GM21576 (cell line): ENCODE measurements at regions not wholly inside any gene's neighbourhood (a gene's known extent, or its start where the extent isn't known, plus 50 kb on each side); places are given as distances from the start of the nearest gene placed in this dataset.
"Not testable (repeated sequence)": the region's sequence is repeated elsewhere in the genome, so short reads cannot be mapped to it uniquely, and the experiment has no call there.

Experiments used
- ATAC-seq: cut with Tn5 transposase; IDR thresholded peaks from one replicate; pipeline ENCODE4 v1.9.1; 2021; ENCODE audit warnings: mild to moderate bottlenecking, moderate library complexity; ENCODE audit not compliant: unreplicated experiment

DNA sequence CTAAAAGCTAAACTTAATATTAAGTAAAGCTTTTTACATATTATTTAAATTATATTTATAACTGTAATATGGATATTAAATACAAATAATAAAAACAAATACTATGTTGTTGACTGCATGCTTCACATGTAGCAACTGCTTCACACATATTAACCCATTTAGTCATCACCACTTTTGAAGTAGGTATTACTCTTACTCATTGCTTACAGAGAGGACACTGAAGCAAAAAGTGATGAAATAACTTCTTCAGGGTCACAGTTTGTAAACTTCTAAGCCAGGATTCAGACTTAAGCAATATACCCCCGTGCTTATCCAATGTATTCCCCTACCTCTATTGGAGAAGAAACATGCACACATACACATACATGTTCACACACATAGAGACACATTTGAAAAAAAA, 166.6 kb downstream of the DKK2 start:
- no peak for ATAC-seq

DNA sequence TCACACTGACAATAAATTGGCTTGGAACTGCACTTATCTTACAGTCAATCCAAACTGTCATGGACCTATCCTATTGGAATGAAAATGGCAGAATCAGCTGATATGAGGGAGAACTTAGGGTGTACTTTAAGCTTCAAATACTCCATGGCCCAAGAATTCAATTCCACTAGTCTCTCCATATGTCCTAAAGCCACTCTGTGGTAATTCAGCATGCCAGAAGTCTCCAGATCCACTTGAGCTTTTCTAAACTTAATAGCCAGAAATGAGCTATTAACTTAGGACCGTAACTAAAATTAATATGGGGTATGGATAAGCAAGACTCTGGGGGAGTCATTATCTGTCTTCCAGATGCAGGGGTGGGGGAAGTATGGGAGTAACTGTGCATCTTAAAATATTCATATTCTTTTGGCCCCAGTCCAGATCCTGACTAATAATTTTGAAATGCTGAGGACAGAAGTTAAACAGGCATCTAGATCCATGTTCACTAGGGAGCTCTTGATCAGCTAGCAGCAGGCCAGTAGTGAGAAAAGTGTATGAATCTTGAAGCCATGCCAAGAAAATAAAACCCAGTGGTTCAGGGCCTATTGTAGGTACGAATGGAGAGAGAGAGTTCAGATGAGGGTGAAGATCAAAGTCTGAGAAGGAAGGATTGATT, 167.6 kb downstream of the DKK2 start:
- no peak for ATAC-seq

DNA sequence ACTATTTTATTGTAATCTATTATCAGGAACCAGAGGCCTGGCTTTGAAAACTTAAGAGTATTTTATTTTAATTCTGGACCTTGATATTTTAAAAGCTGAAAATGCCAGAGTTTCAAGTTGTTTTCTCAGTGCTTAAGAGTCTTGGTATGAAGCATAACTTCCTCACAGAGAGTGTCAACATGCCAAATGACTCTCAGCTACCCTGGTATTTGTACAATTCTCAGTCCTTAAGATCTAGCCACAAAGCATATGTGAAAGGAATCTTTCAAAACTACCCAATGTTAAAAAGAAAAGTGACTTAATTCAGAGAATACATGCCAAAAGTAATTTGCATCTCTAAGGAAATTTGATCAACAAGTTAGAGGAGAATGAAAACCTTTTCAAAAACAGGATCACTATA, 171.9 kb downstream of the DKK2 start:
- ATAC-seq: no peak

DNA sequence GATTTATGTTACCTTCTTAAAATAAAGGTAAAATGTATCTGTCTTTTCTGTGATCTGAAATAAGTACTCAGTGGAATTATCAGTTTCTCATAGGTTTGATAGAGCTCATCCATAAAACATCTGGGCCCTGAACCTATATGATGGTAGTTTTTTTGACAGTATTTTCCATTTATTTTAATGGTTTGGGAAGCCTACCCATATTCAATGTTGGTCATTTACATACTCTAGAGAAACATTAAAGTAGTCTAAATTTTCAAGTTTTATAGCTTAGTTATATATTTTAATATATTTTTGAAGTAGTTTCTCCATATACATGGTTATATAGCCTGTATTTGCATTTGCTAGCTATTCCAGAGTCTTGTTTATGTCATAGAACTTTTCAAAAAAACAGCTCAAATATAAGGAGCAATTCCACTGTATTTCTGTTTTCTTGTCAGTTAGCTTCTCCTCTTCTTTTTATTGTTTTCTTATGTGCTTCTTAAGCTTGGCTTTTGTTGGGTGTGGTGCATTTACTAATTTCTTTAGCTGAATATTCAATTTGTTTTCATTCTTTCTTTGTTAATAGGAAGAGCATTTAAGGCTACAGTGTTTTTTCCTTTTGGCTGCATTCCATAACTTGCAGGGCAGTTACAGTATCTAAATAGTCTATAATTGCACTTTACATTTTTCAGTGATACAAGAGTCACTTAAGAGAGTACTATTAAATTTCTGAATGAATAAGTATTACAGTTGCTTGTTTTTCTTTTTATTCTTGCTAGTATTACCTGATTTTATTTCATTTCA, 181.4 kb downstream of the DKK2 start:
- ATAC-seq: no peak

DNA sequence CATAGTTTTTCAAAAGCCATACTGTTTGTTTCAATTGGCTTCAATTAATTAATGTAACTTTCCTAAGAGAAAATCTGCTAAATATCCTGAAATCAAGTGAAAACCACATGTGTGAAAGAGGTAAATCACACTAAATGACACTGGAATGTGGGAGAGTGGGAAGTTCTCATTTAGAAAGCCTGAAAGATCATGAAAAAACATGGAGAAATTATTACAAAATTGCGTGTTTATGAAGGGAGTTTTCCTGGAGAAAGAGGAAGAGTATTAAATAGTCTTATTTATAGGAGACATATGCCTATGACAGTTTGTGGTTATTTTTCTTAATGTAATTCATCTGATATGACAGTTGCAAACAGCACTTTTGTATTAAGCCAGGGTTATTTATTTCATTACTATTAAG, 183.7 kb downstream of the DKK2 start:
- ATAC-seq: no peak

DNA sequence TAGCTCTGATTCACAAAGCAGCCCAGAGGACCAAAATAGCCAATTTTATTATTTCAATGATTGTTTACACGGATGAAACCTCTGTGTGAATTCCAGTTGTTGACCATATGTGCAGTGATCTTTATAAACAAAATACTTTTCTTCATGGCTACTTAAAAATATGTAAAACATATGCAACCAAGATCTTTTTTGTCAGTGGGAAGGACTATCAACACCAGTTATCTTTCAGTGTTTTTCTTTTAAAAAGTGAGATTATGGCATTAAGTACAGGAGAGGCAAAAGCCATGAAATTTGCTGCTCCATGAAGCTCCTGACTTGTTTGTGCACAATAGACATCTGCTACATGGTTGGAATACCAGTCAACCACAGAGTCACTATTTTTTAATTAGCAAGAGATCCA, 184.4 kb downstream of the DKK2 start:
- ATAC-seq: no peak

DNA sequence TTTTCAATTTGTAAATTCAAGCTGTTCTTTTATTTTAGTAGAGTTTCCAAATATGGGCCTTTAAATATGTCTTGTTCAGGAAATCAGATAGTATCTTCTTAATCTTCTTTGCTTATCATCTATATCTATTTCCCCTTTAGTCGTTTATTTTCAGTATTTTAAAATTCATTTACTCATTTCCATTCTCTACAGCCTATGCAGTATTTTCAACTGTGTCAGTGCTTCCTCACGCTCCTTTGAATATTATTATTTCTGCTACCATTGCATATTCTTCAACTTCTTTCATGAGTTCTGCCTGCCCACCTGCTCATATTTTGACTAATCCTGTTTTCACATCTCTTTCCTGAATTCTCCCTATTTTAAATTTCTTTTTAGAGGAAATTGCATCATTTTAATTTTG, 185.4 kb downstream of the DKK2 start:
- no peak for ATAC-seq

DNA sequence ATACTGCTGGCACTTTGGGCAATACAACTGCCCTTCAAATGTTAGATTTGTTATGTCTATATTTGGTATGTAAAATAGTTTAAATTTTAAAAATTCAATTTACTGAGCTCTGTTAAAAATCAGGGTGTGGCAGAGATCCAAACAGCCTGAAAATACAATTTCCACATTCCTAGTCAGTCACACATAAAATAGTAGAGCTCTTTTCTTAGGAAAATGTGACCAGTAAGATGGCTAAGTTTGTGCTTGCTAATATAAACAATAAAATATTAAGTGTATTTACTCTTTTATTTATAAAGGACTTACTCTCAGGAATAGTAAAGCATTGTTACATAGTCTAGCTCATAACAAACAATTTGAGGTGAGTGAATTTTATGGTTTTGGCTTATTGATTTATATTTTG, 200.2 kb downstream of the DKK2 start:
- no peak for ATAC-seq

DNA sequence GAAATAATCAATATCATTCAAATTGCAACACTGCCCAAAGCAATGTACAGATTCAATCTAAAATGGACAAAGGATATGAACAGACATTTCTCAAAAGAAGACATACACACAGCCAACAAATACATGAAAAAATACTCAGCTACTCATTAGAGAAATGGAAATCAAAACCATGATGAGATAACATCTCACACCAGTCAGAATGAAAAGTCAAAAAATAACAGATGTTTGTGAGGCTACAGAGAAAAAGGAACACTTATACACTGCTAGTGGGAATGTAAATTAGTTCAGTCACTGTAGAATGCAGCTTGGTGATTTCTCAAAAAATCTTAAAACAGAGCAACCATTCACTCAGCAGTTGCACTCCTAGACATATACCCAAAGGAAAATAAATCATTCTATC, 205.2 kb downstream of the DKK2 start:
- ATAC-seq: no peak

DNA sequence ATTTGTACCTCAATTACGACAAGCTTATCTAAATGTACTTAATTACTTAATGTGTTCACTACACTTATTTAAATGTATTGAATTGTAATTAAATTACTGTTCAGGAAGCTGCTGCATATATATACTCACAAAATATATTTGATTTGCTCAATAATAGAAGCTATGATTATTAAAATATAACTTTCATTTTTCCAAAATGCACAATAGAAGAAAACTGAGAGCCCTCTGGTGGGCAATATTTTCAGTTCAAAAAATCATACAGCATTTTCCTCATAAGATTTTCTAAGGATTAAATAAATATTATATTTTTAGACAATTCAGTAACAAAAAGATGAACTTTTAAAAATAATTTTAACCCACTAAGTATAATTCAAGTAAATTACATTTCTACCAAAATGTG, 217.3 kb downstream of the DKK2 start:
- no peak for ATAC-seq

DNA sequence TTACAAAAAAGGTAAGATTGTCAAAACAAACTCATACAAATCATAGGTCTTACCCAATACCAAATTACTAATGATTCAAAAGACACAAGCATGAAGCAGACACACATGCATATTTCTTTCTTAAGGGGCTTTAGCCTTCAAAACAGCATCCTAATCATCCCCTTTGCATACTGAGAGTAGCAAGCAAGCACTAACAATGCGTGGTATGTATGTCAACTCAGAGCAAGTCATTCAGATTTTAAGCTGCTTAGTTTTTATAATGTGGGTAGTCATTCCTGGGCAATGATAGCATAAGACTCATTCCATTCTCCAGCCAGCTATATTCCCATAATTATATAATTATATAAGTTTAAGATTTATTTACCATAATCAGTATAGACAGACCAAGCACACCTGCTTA, 219.6 kb downstream of the DKK2 start:
- ATAC-seq: no peak

DNA sequence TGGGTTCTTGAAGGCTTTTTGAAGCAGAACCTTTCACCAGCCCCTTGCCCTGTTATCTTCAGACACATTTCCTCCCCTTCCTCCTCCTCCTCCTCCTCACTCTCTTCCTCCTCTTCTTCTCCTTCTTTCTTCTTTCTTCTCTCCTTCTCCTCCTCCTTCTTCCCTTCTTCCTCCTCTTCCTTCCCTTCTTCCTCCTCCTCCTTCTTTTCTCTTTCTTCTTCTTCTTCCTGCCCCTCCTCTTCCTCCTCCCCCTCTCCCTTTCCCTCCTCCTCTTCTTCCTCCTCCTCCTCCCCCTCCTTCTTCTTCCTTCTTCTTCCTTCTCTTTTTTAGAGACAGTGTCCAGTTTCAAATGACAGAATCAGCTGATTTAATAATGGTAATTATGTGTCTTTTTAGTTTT, 226.0 kb downstream of the DKK2 start:
- no peak for ATAC-seq

DNA sequence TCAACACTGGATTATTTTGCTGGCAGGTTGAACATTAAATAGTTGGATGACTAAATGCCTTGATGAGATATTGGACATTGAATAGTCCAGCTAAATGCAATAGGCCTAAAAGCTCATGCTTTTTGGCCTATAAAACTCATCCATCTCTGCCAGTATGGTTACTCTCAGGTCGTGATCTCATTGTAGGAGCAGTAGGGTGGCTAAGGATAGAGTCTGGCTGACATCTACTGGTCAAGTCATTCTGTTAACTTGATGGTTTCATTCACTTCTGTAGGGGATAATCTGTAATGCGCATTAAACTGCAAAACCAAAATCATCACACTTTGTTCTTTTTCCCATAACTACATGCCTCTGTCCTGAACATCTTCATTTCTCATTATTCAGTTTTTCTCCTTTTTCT, 227.0 kb downstream of the DKK2 start:
- ATAC-seq: no peak

DNA sequence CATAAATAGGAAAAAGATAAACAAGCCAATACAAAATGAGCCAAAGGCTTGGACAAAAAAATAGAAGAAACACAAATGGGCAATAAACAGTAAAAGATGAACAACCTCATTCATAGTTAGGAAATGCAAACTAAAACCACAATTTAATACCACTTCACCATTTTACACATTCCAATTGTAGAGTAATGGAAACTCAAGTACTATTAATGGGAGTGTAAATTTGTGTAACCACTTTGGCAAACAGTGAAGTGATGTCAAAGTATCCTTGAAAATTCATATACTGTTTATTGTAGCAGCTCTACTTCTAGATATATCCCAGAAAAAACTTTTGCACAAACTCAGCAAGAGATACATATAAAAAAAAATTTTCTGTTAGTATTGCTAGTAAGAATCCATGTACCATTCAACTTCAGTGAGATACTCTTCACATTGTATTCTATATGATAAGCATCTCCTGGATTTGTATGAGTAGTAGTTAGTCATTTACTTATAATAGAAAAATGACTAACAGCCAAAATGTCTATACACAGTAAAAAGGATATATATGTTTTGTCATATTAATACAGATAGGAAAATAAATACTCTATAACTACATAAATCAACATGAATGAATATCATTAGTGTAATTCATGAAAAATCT, 229.8 kb downstream of the DKK2 start:
- no peak for ATAC-seq

DNA sequence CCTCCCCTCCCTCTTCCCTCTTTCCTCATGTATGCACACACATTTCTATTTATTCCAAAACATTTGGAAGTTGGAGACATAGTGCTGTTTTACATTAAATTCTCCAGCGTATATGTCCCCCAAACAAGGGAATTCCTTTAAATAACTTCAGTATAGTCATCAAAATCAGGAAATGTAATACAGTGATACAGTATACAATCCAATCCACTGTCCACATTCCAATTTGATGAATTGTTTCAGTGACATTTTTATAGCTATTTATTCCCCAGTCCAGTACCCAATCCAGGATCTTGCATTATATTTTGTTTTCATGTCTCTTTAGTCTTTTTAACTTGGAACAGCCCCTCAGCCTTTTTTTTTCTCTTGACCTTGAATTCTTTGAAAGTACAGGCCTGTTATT, 233.0 kb downstream of the DKK2 start:
- ATAC-seq: no peak

DNA sequence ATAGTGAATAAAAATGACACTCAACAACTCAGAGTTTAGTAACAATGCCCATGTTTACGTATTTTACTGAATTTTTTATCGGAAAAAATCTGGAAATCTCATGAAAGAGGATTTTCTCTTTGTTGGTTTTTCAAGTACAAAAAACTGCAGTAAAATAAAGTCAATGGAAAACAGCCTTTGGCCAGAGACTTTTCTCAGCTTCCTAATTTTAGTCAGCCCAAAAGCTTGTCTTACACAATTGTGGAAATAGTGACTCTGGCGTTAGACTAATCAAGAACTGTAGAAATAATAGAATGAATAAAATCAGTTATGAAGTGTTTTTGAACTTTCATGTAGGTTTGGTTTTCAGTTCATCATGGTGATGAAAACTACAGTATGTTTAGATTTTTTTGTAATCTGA, 234.7 kb downstream of the DKK2 start:
- no peak for ATAC-seq

DNA sequence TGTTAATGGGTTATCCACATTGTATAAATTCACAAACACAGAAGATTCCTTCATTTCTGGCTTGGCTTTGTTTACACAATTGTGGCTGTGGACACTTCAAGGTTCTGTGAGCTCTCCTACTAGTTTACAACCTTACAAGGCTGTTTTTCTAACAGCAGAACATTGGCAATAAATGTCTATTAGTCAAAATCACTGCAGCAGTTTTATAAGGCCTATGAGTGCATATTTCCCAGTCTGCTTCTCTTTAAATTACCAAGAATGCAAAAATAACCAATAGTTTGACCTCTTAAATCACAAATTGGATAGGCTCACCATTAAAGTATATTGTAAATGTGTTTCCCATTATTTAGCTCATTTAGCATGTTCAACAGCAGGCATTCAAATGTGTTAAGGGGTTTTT, 239.2 kb downstream of the DKK2 start:
- ATAC-seq: no peak

DNA sequence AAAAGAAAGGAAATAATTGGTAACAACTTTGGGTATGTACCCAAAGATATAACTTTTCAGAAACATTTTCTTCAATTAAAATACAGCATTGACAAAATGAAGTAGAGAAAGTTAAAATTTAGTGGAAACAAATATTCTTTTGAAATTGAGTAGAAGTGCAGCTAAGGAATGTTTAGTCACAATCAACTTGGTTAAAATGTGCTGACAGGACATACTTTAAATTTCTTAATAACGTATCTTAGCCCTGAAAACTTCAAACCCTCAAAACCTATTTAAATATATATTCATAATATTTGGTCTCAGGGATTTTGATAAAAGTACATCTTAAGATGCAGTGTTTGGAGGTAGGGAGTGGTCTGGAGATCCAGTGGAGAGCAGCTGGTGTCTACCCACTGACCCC, 240.8 kb downstream of the DKK2 start:
- no peak for ATAC-seq

DNA sequence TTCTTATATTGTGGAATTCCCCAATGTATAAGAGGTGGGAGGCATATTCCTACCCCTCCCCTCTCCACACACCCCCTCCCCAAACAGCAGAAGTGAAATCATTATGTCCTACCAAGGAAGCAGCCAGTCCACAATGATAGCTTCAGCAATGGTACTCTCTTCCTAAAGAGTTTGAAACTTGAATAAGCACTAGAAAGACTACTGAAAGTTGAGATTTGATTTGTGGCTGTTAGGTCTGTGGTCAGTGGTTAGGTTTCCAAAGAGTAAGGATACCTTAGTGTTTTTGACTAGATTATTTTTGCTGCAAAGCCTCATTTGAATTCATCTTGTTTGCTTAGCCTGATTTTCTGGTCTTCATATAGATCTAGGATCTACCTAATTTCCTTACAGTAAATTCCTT, 242.2 kb downstream of the DKK2 start:
- ATAC-seq: no peak

DNA sequence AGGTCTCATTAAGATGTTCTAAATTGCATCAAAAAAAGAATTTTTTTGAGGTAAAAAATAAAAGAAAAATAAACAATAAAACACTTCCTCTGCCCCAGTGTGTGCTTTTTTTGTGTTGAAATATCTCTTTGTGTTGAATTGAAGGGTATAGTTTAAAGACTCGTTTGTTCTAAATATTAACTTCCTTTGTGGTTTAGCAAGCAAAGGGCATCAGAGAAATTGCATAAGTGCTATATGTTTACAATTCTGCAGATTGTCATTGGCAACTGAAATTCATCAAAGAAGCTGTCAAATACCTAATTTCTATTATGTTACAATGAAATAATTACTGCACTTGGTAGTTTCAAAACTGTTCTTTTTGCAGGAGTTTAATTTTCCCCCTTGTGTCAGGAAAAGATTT, 260.5 kb downstream of the DKK2 start:
- ATAC-seq: no peak

DNA sequence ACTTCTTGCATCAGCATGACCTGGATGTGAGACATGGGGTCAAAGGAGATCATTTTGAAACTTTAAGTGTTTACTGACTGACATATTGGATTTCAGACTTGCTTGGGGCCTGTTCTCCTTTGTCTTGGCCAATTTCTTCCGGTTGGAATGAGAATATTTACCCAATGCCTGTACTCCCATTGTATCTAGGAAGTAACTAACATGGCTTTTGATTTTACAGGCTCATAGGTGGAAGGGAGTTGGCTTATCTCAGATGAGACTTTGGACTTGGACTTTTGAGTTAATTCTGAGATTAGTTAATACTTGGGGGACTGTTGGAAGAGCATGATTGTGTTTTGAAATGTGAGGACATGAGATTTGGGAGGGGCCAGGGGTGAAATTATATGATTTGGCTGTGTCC, 262.1 kb downstream of the DKK2 start:
- not testable (repeated sequence) for ATAC-seq
